ENCODE measurements at regions not wholly inside any gene's neighbourhood (a gene's known extent, or its start where the extent isn't known, plus 50 kb on each side); places are given as distances from the start of the nearest gene placed in this dataset.

- no peak for TF ChIP-seq CTCF (IDR thresholded peaks at IDR 0.05; ENCODE audit: borderline replicate concordance)
- Histone ChIP-seq H3K9me3 (replicated peaks) (no peaks in the 10 kb centered on the region), H3K27ac (replicated peaks) (no peak overlapping the region), H3K36me3 (no peaks in the 10 kb centered on the region), H3K4me3 (no peak overlapping the region), H3K4me1 (no peaks in the 10 kb centered on the region), H3K27me3 (ENCODE audit: low read depth) (peaks cover 10% of the 10 kb centered on the region)
- intact Hi-C loops (cut with micrococcal nuclease) = no loop called here
- DNase-seq = no peak
These were observed 164.9 kb upstream of the PRNP start for GRCh38 chr20:4521170-4521968.

- no peak for DNase-seq
- Histone ChIP-seq H3K27me3 (ENCODE audit: low read depth) (peaks cover 10% of the 10 kb centered on the region), H3K4me3 (no peak overlapping the region), H3K4me1 (no peaks in the 10 kb centered on the region), H3K36me3 (no peaks in the 10 kb centered on the region), H3K9me3 (replicated peaks) (no peaks in the 10 kb centered on the region), H3K27ac (replicated peaks) (no peak overlapping the region)
- intact Hi-C loops (cut with micrococcal nuclease) = no loop called here
- peak; percentile 32 for TF ChIP-seq CTCF (IDR thresholded peaks at IDR 0.05; ENCODE audit: borderline replicate concordance)
These were observed 166.7 kb upstream of the PRNP start for GRCh38 chr20:4519534-4519933.

- H3K36me3 ChIP-seq = no peaks in the 10 kb centered on the region
- H3K9me3 ChIP-seq (replicated peaks) = no peaks in the 10 kb centered on the region
- DNase-seq = no peak
- H3K4me1 ChIP-seq = no peaks in the 10 kb centered on the region
- H3K27me3 ChIP-seq (ENCODE audit: low read depth) = peaks cover 10% of the 10 kb centered on the region
- no peak for TF ChIP-seq CTCF (IDR thresholded peaks at IDR 0.05; ENCODE audit: borderline replicate concordance)
- intact Hi-C loops (cut with micrococcal nuclease) = no loop called here
- H3K27ac ChIP-seq (replicated peaks) = no peak overlapping the region
- no peak overlapping the region for H3K4me3 ChIP-seq
These were observed 169.4 kb upstream of the PRNP start for GRCh38 chr20:4516876-4517275.

- intact Hi-C loops (cut with micrococcal nuclease) = no loop called here
- no peak for TF ChIP-seq CTCF (IDR thresholded peaks at IDR 0.05; ENCODE audit: borderline replicate concordance)
- Histone ChIP-seq H3K9me3 (replicated peaks) (peaks cover 11% of the 10 kb centered on the region), H3K4me1 (no peaks in the 10 kb centered on the region), H3K27me3 (ENCODE audit: low read depth) (no peaks in the 10 kb centered on the region), H3K36me3 (no peaks in the 10 kb centered on the region), H3K4me3 (no peak overlapping the region), H3K27ac (replicated peaks) (no peak overlapping the region)
- DNase-seq = no peak
These were observed 172.5 kb upstream of the PRNP start for GRCh38 chr20:4513720-4514119.

- H3K4me3 ChIP-seq = no peak overlapping the region
- H3K27ac ChIP-seq (replicated peaks) = no peak overlapping the region
- peaks cover 11% of the 10 kb centered on the region for H3K9me3 ChIP-seq (replicated peaks)
- no peak for TF ChIP-seq CTCF (IDR thresholded peaks at IDR 0.05; ENCODE audit: borderline replicate concordance)
- H3K4me1 ChIP-seq = no peaks in the 10 kb centered on the region
- H3K36me3 ChIP-seq = no peaks in the 10 kb centered on the region
- no peak for DNase-seq
- H3K27me3 ChIP-seq (ENCODE audit: low read depth) = no peaks in the 10 kb centered on the region
- intact Hi-C loops (cut with micrococcal nuclease) = no loop called here
These were observed 173.2 kb upstream of the PRNP start for GRCh38 chr20:4512891-4513550.
